G401 (cell line): ENCODE measurements at regions not wholly inside any gene's neighbourhood (a gene's known extent, or its start where the extent isn't known, plus 50 kb on each side); places are given as distances from the start of the nearest gene placed in this dataset.

Source experiments
- DNase-seq: peaks from one replicate; pipeline ENCODE4 v3.0.0-alpha.2; 2015; ENCODE audit warnings: low spot score
- in situ Hi-C: cut with HindIII; loops from 2 replicates; pipeline ENCODE4 v1.10.0; 2016; ENCODE audit warnings: low sequenced_read_pairs, mixed read lengths

DNA sequence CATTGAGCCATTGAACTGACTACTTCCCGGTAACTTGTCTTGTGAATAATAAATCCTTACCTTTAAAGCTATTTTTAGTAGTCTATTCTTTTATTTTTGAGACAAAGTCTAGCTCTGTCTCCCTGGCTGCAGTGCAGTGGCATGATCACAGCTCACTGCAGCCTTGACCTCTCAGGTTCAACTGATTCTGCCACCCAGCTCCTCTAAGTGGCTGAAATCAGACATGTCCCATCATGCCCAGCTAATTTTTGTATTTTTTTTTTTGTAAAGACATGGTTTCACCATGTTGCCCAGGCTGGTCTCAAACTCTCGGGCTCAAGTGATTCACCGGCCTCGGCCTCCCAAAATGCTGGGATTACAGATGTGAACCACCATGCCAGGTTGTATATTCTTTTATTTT, 59.3 kb upstream of the PTGS2 start:
- DNase-seq = no peak
- in situ Hi-C loops = no loop called here

DNA sequence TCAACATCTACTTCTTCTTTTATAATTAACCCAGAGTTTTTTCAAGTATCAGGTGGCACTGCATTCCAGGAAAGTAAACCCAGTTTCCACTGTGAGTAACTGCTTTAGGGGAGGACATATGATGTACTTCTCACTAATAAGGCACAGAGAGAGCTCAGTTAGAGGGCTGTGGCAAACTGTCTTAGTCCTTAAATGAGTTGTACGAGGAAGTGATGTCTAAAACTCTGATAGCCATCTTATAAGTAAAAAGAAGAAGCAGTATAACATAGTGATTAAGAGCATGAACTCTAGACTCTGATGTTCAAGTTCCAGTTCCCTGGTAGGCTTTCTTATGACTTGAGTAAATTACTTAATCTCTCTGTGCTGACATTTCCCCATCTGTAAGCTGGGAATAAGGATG, 58.7 kb upstream of the PTGS2 start:
- in situ Hi-C loops = no loop called here

DNA sequence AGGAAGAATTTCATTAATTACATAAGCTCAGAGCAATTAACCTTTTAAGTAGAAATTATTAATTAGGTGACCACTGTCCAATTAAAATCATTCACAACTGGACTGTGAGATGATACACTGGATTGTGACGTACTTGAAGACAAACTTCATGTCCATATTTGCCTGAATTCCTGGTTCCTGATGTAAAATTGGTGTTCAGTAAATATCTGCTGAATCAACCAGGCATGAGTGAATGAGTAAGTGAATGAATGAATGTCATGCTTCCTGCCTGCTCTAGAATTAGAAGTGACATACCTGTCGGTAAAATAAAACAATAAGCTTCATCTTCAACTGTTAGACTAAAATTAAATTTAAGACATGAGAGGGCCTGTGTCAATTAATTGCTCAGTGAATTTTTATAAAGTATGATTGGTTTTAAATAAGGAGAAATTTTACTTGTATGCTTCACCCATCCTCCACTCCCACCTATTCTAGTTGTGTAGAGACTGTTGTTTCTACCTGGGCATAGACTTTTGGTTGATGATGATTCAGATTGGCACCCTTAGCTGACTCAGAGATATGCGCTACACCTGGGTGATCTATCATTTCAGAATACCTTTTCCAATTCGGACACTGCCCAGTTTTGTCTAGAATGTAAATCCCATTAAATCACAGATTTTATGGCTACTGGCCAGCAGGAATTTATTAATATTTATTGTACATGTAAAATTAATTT, 56.9 kb upstream of the PTGS2 start:
- DNase-seq = no peak
- in situ Hi-C loops = no loop called here

More for the DNA sequence above, 58.7 kb upstream of the PTGS2 start:
- no peak for DNase-seq

DNA sequence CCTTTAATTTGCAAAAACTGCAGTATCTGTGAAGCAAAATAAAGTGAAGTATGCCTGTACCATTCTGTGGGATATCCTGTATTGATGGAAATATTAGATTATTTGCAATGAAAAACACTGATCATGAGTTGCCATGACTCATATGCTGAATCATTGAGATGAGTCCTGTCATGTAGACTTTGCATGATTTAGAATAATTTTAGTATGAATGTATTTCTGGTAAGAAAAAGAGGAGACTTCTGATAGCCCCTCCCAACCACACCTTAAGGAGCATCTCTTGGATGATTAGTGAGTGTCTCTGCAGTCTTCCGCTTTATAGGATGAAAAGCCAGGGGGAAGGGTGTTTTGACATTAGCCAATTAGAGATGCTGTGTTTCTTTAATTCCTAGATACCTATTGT, 55.2 kb upstream of the PTGS2 start:
- in situ Hi-C loops = no loop called here
- no peak for DNase-seq

DNA sequence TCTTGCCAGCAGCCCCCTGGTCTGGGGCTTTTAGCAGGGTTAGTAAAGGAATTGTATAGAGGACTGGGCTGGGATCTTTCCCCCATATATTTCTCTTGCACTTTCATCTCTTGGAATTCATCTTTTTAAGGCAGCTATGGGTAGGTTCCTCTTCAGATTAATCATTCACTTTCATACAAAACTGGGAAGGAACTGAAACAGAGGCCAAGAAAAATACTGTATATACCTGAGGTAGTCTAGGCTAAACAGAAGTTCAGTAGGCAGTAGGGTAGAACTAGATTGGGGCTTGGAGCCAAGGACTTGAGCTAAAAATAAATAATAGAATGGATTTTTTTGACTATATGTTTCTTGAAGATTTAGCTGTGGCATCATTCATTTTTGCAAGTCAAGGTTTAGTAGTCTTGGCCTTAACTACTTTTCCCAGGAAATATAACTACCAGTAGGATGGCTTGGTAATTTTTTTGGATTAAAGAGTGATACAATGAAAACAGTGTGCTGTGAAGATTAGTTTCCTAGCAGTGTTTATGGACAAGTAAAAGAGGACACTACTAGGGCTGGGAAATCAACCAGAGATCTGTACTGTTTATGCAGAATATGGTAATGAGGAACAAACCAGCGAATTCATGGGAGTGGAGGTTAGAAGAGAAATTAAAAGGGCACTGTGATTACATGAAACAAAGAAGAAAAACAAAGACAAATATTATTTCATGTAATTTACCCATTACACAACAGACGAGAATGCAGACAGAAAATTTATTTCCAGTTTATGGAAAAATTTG, 50.9 kb upstream of the PTGS2 start:
- DNase-seq = no peak
- in situ Hi-C loops = no loop called here
